ENCODE measurements at regions not wholly inside any gene's neighbourhood (a gene's known extent, or its start where the extent isn't known, plus 50 kb on each side); places are given as distances from the start of the nearest gene placed in this dataset.

DNA sequence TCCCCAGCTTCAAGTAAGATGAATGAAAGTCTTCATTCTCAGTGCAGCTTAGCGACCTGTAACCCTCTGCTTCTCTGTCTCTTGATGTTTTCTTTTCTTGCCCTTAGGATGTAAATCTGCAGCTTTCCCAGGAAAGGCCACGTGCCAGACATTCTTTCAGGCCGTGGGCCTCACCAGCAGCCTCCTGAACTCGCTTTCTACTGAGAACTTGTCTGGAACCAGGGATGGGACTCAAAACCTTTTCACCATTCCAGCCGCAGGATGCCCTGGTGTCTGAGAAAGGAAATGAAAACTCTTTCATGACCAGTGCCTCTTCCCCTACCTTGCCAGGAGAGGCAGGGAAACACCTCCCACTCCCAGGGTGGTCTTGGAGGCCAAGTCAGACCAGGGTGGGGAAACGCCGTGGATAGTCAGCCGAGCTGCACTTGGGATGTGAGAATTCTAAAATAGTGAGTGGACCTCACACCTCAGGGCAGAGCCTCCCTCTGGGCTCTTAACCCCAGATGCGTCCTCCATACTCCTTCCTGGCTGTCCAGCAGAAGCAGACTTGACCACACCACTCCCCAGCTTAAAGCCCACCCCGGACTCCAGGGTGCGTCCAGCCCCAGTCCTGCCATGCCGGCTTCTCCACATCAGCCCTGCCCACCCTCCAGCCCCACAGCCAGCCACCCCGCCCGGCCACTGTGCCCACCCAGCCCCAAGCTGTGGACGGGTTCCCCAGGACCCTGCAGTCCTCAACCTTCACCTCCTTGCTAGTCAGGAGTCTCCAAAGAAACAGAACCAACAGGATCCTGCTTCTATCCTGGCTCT is 115.5 kb downstream of the TWIST2 start:
- no peak for DNase-seq

DNA sequence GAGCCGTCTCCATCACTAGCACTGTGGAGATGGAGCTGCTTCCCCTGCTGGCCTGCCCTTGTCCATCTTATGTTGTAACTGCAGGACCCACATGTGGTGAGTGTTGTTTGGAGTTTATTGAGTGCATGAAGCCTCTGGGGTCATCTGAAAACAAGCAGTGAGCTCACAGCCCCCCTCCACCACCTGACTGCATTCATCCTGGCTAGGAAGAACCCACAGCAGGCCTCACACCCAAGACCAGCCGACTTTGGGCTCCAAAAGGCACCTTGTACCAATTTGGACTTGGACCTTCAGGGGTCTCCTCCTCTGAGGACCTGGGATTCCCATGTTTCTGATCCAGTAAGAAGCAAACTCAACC is 116.1 kb downstream of the TWIST2 start:
- DNase-seq, result no peak

DNA sequence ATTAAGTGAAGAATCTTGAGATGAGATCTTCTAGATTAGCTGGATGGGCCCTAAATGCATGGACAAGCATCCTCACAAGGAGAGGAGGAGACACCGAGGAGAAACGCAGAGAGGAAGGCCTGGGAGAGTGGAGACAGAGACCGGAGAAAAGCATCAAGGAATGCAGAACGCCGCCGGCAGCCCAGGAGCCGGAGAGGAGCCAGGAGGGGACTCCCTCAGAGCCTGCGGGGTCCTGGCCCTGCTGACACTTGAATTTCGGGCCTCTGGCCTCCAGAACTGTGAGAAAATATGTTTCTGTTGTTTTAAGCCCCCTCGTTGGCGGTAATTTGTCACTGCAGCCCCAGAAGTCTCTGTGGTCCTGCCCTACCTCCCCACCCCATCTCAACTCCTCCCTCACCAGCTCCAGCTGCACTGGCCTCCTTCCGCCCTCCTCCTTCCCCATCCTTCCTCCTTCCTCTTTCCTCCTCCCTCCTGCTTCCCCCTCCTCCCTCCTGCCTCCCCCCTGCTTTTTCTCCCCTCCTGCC is 116.7 kb downstream of the TWIST2 start:
- DNase-seq, result no peak

DNA sequence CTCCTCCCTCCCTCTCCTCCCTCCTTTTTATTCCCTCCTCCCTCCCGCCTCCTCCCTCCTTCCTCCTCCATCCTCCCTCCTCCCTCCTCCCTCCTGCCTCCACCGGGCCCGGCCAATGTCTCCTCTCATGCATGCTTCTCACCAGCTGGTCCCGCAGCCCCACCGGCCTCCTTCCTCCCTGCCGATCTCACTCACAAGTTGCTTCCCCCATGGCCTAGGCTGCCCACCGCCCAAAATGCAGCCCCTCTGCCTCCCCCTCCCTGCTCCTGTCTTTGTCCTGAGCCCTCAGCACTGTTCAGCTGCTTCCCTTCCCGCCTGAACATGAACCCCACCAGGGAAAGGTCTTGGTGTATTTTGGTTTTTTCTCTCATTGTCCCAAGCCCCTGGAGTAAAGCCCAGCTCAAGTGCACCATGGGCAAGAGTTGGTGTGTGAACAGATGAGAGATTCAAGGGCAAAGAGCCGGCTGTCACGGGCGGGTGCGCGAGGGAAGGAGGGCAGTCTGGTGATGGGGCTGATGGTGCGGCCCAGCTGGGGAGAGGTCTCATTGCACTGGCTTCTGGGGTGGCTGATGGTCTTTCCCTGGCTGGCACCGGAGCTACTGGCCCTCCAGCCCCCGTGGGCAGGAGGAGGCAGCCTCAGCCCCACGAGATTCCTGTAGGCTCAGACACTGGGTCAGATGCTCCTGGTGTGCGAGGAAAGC is 117.6 kb downstream of the TWIST2 start:
- DNase-seq, result no peak

DNA sequence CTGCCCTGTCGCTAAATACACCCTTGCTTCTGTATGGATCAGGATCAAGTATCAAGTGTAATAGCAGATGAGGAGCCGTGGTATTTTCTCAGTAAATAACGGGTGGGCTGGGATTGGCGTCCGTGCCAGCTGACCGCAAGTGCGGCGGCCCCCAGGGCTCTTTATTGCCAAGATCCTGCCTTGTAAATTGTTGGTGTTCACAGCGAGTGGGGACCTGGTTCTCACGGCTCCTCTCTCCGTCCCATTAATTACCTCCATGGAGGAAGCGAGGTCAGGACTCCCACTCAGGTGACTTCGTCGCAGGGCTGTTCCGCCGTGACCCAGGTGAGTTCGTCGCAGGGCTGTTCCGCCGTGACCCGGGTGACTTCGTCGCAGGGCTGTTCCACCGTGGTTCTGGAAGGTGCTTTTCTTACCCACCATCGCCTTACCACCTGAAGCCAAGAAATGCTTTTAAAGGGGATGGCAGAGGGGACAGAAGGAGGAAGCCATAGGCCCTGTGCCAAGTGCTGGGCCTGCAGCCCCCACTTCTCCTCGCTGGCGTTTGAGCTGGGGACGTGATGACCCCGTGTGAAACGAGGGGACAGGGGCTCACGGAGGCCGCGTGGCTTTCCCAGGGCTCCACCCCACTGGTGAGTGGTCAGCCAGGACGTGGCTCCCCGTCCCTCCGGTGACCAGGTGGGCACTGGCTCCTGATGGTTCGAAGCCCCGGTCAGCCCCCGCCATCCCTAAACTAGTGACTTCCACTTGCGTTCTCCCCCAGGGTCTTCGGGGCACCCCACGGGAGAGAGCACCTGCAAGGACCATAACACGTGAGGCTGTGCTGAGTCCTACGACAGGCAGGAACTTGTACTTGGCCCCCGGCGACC is 118.4 kb downstream of the TWIST2 start:
- no peak for DNase-seq

DNA sequence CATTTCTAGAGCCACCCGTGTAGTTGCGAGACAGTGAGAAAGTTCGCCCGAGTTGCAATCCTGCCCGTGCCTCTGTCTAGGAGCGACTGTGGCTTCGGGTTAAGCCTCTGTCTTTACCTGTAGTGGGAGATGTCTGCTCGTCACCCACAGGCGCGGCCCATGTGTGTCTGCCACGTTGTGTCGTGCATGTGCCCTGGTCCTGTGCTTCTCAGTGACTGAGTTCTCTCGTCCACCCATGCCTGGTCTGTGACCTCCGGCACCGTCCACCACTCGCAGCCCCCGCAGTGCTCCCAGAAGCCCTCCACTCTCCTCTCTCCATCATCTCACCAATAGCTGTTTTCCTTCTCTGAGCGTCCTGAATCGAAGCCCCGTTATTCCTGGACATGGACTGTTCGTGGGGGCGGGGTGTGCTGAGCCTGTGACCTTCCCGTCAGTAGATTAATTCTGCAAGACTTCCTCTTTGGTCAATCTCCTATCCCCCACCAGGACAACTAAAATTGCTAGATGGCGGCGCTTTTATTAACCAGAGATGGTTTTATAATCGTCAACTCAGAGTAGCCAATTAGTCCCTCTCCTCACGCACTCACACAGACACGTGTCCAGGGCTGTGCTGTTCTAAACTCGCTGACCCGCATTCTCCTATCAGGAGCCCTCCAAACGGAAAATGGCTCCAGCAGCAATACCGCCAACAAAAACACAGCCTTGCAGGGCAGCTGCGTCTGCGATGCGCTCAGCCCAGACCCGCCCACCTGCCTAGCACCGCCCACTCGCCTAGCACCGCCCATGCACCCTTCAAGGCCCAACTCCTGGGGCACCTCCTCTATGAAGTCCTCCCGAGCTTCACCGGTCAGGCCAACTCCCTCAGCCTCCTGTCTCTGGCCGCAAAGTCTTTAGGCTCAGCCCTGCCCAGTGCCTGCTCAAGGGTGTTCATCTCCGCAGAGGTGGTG is 119.4 kb downstream of the TWIST2 start:
- DNase-seq, result no peak

DNA sequence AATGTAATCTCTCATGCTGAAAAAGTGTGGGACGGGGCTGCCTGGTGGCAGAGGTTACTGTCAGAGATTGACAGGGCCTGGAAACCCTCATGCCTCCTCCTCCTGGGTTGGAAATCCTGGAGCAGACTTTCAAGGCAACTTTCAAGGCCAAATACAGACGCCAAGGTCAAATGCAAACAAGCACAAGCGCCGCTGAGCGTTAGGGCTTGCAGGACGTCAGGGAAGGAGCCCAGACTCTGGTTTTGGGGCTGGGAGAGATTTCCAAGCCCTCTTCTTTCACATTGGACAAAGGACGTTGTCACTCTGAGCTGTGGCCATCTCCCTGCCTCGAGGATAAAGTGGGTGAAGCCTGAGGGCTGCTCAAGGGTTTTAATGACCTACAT is 120.1 kb downstream of the TWIST2 start:
- no peak for DNase-seq

DNA sequence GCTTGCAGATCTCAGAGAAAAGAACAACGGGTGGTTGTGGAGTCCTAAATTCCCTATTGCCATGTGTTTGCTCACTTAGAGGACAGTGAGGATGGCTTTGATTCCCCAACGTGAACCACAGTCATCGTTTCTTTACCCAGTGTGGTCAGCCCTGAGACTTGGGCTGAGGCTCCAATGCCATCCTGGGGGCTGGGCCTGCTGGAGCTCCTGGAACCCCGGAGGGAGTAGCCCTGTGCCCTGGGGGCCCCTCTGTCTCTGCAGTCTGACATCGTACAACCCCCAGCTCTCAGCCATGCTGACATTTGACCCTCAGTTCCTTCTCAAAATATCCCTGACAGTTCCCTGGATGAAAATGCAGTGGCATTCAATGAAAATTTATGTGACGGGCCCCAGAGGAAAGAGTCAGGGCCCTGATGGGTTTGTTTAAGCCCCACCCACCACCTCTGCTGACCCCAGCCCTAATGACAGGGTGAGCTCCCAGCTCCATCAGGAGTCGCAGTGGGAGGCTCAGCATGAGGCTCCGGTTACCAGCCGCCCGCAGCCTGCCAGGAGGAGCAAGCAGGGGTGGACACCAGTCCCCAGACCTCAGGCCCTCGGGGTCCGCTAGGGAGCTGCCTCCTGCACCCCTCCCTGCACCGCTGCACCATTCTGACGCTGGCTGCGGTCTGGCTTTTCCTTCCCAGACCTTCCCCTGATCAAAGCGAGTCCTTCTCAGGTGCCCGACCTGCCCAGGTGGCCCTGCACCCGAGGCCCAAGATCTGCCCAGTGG is 120.9 kb downstream of the TWIST2 start:
- DNase-seq, result no peak

DNA sequence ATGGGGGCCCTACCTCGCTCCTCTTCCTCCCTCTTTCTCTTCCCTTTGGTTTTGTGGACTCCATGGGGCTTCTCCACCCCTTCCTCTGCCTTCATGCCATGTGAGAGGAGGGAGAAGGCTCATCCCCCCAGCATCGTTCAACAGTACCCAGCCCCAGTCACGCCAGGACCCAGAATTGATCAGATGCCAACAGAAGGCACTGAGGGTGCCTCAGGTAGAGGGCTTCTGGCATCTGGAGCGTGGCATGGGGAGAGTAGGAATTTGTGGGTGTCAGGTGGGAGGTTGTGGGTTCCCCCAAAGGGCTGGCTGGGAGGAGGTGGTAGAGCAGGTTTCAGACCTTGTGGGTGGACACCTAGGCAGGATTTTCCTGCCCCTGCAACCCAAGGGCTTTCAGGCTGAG is 122.0 kb downstream of the TWIST2 start:
- no peak for DNase-seq

DNA sequence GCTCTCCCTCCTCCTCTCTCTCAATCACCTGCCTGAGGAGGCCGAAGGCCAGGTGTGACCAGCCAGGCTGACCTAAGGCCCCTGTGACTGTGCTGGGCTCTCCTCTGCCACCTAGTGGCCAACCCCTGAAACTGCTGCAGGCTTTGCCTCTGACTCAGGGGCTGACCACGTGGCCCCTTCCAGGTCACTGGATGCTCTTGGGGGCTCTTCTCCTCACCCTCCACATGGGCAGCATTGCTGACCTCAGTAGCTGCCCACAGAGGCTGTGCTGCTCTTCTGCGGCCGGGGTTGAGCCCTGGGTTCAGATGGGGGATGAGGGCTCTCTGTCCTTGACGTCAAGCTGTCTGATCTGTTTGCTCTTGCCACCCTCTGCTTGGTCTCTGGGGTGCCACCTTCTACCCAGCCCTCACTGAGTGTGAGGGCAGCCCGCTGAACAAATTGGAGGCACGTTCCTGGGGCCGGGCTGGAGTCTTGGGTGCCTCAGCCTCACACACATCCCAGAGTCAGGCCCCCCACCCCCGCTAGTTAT is 122.7 kb downstream of the TWIST2 start:
- peak; percentile 27 for DNase-seq

DNA sequence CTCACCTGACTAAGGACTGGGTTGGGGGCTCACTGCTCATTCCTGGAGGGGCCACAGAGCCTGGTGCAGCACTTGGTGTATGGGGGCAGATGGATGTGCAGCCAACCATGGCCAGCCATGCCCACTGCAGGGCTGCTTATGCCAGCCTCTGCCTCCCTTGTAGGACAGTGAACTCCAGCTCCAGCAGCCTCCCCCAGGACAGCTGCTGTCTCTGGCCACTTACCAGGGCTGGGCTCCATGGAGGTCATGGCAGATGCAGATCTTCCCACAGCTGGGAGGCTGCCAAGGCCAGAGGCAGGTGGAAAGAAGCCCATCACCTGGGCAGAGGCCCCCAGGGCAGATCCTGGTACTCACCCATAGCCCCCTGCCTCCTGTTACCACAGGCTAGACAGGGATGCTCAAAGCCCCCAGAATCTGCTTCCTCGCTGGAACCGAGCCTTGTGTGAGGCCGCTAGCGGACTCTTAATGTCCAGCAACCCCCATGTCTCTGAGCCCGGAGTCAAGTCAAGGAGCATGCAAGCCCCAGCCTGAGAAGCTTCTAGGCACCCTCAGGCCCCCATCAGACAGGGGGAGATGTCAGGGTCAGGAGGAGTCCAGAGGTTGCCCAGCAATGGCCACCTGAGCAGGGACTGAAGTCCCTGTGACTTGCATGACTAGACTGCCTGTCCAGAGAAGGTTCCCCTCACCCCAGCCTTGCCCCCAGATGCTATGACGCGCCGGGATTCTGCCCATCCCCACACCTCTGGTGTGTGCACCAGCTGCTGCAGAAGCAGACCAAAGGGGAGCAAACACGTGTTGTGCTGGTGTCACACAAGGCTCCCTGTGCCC is 123.6 kb downstream of the TWIST2 start:
- no peak for DNase-seq

DNA sequence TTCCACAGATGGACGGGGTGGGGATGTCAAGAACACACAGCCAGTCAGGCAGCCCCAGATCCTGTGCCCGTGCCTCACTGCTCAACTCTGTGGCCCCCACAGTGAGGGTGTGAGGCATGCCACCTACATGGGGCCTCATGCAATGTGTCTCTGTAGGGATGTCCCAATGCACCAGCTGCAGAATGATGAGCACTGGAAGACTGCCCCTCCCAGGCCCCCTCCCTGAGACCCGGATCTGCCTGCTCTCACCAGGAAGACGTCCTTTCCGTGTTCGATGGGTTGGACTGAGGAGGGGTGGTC is 124.2 kb downstream of the TWIST2 start:
- no peak for DNase-seq

DNA sequence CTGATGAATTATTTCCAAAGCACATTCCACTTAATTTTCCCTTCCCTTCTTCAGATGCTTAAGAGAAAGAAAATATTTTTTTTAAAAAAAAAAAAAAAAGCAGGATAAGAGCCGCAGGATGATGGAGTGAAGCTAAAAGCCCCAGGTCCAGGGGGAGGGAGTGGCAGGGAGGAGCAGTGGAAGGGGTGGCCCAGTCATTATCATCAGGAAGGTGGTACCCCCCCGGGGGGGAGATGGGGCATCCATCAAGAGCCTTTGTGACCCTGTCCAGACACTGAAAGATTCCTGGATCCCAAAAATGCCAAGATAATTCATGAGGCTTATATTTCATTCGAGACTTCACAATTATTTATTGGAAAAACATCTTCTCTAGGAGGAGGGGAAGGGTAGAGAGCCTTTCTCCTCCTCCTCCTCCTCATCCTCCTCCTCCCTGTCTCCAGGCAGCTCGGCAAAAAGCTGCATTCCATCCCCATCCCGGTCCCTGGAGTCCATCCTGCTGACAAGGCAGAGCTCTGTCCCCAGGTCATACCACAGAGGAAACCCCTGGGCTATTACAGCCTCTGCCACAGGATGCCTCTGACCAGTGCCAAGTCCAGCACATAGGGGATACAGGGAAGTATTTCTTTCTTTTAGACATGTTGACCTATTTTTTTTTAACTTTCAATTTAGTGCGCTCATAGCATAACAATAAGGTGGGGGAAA is 125.3 kb downstream of the TWIST2 start:
- DNase-seq, result no peak

DNA sequence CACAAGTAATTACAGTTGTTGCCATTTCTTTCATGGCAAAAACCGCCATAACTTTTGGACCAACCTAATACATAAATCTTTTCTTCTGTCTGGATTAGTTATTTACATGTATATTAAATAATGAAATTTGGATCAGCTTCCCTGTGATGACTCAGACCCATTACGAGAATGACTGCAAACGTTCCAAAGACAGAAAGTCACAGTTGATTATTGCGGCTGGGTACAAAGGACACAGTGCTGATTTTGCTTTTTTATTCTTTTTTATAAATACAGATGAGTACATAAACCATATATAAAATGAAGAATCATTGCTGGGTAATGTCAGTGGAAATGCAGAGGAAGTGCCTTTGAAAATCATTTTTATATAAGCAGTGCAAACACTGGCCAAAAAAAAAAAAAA is 126.2 kb downstream of the TWIST2 start:
- DNase-seq, result no peak

DNA sequence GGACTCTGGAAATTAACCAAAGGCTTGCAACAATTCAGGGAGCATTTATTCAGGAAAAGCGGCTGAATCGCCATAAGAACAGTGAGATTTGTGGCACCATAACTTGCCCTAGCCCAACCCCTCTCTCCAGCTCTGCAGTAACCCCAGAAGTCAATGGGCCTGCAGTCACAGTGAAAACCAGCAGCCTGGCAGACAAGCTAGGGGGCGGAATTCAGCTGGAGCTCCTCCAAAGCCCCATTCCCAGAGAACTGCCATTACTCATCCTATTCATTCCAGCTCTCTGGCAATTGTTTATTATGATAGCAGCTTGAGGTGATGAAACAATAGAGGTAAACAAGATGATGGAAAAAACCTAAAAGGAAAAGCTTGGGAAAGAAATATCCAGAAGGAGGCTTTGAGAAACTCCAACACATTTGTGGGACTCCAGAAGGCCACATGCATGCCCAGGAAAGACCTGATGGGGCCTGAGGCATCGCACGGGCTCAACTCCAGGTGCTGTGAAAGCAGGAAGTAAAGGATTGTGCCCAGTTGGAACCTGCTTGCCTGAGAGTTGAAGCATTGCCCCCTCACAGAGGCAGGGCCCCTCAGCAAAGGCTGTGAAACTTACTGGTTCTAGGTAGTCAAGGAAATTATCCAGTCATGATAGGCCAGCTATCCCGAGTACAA is 126.7 kb downstream of the TWIST2 start:
- no peak for DNase-seq

DNA sequence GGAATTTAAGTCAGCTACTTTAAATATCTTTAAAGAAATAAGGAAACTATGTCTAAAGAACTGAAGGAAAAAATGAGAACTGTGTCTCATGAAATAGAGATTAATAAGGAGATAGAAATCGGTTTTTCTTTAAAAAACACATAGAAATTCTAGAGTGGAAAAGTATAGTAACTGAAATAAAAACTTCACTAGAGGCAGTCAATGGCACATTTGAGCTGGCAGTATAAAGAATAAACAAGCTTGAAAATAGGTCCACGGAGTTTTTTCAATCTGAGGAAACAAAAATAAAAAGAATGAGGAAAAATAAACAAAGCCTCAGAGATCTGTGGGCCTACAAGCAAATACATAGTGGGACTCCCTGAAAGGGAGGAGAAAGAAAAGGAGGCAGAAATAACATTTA is 127.5 kb downstream of the TWIST2 start:
- no peak for DNase-seq

DNA sequence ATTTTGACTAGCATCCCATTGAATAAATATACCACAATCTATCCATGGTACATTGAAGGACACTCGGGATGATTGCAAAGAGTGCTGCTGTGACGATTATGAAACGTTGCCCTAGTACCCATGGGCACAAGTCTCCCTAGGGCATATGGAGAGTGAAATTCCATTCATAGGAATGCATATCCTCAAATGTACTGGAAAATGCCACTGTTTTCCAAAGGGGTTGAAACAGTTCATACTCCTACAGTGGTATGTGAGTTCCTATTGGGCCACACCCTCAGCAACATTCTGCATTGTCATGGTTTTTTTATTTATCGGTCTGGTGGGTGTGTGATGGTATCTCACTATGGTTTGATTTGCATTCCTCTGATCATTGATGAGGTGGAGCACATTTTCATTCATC is 130.6 kb downstream of the TWIST2 start:
- no peak for DNase-seq

DNA sequence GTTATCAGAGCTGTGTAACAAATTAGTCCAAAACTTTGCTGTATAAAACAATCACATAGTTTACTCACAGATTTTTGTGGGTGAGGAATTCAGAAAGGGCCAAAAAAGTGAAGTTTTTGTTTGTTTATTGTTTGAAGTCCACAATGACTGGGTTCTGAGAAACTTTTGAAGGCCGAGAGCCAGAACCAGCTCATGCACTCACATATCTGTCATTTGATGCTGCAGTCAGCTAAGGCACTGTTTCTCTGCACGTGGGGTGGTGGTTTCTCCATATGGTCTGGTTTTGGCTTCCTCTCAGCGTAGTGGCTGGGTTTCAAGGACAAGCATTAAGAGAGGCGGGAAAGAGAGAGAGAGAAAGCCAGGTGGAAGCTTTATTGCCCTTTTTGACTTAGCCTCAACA is 131.8 kb downstream of the TWIST2 start:
- DNase-seq, result no peak

DNA sequence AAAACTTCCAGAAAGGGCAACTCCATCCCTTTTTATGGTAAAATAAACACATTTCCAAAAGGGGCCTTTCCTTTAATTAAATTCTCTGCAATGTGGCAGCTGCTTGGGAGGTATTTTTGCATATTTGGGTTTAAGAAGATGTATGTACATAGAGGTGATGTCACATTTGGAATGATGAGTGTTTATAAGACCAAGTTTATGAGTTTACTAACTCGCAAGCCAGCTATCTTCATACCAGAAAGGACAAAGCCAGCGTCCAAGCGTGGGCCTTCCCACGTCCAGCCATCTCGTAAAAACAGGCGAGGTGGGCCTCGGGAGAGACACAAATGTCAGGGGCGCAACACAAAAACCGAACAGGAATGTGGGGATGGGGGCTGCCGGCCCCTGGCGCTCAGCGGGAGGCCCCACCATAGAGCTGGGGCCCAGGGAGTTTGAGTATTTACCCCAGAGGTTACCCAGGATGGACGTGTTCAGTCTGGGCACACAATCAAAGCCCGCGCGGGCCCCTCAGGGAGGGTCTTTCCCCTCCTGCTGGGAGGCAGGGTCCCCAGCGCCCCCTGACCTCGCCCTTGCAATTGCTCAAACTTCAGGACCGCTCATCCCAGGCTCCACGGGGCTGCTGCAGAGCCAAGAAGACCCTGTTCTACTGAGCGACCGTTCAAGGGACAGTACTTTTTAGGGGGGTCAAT is 137.3 kb downstream of the TWIST2 start:
- no peak for DNase-seq
